Left ventricle myocardium inferior (tissue), 1 donor: ENCODE measurements at regions not wholly inside any gene's neighbourhood (a gene's known extent, or its start where the extent isn't known, plus 50 kb on each side); places are given as distances from the start of the nearest gene placed in this dataset.

Source experiments
- DNase-seq: peaks from one replicate; pipeline ENCODE4 v3.0.0-alpha.2; 2020
- H3K27ac ChIP-seq: fragments of 200-600 bp; replicated peaks from 2 replicates; pipeline ENCODE4 v1.8.0; 2021
- H3K27me3 ChIP-seq: fragments of 200-600 bp; 2 replicates; pipeline ENCODE4 v1.8.0; 2021; ENCODE audit warnings: low read depth
- H3K36me3 ChIP-seq: fragments of 200-600 bp; 2 replicates; pipeline ENCODE4 v1.8.0; 2021
- H3K4me1 ChIP-seq: fragments of 200-600 bp; 2 replicates; pipeline ENCODE4 v1.8.0; 2021
- H3K4me3 ChIP-seq: fragments of 200-600 bp; 2 replicates; pipeline ENCODE4 v1.8.0; 2021; ENCODE audit warnings: mild to moderate bottlenecking, moderate library complexity
- H3K9me3 ChIP-seq: fragments of 200-600 bp; replicated peaks from 2 replicates; pipeline ENCODE4 v1.8.0; 2021
- CTCF ChIP-seq: fragments of 200-600 bp; IDR thresholded peaks from 2 replicates; pipeline ENCODE4 v1.8.0; 2021; ENCODE audit warnings: antibody characterized with exemption, mild to moderate bottlenecking, borderline replicate concordance
- intact Hi-C: fragments of 100-400 bp; cut with micrococcal nuclease; formaldehyde crosslinking; loops from one replicate; pipeline ENCODE4 v1.11.0; 2022
- donor health status: DM: no; HTN: yes; CAD: no; lungs with severe emphysema.

DNA sequence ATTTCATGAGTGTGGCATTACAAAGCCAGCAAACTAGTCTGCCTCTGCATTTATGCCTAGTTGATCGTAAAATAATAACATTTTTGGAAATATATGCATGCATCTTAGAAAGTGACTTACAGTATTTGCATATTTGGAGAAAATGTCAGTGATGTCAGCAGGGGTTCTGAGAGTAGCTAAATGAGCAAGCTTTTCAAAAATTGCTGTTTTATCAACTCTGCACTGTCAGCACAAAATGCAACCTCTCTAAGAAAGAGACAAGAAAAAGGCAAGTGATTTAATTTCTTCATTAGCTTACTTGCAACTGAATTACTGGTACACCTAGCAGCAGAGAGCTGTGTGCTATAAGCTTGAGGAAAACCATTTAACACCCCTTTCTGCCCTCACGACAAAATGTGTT, 632.5 kb upstream of the MMS22L start:
- no peak overlapping the region for H3K27ac ChIP-seq
- no peaks in the 10 kb centered on the region for H3K27me3 ChIP-seq
- no peak for TF ChIP-seq CTCF
- no peaks in the 10 kb centered on the region for H3K9me3 ChIP-seq
- no peaks in the 10 kb centered on the region for H3K4me1 ChIP-seq
- no peaks in the 10 kb centered on the region for H3K36me3 ChIP-seq
- intact Hi-C loops, result no loop called here
- no peak overlapping the region for H3K4me3 ChIP-seq
- no peak for DNase-seq

DNA sequence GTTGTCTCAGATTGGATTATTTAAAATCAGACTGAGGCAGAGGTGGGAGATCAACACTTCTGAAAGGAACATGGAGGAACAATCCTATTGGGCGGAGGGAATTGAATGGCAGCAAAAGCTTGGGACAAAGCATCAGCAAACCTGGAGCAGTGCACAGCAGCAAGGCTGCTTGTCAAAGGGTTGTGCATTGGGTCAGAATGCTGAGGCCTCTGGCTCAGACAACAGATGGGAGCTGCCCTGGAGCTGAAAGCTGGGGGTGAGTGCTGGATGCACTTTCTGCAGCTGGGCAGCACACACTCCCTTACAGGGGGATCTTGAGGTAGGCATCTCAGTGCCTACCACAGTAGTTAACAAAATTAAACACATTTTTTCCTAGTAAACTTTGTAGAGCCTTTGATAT, 634.4 kb upstream of the MMS22L start:
- Histone ChIP-seq H3K4me1 (no peaks in the 10 kb centered on the region), H3K27me3 (no peaks in the 10 kb centered on the region), H3K4me3 (no peak overlapping the region), H3K27ac (no peak overlapping the region), H3K9me3 (no peaks in the 10 kb centered on the region), H3K36me3 (no peaks in the 10 kb centered on the region)
- intact Hi-C loops, result no loop called here
- no peak for DNase-seq
- TF ChIP-seq CTCF, result no peak

GRCh38 chr6:97919046-97919445, 636.0 kb upstream of the MMS22L start:
- no peaks in the 10 kb centered on the region for H3K4me1 ChIP-seq
- intact Hi-C loops, result no loop called here
- no peak overlapping the region for H3K27ac ChIP-seq
- no peaks in the 10 kb centered on the region for H3K9me3 ChIP-seq
- no peak for DNase-seq
- H3K4me3 ChIP-seq, result no peak overlapping the region
- H3K36me3 ChIP-seq, result no peaks in the 10 kb centered on the region
- TF ChIP-seq CTCF, result no peak
- H3K27me3 ChIP-seq, result no peaks in the 10 kb centered on the region

DNA sequence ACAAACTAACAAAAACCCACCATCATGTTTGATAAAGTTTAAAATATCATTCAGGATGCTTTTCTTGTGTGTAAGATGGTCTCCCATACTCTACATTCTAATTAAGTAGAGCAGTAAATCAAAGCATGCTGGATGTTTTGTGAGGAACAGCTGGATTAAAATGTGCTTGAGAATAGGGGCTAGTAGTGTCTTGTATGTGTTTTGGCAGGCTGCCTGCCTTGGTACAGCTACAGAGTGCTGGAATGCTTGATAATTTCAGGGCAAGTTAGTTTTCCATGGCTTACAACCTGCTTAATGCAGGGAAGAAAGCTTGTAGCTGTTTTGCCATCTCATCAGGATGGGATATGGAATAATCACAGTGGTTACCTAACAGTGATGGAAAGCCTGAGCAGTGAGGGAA, 636.6 kb upstream of the MMS22L start:
- Histone ChIP-seq H3K27me3 (no peaks in the 10 kb centered on the region), H3K4me1 (no peaks in the 10 kb centered on the region), H3K9me3 (no peaks in the 10 kb centered on the region), H3K4me3 (no peak overlapping the region), H3K36me3 (no peaks in the 10 kb centered on the region), H3K27ac (no peak overlapping the region)
- no peak for TF ChIP-seq CTCF
- intact Hi-C loops, result no loop called here
- DNase-seq, result no peak

GRCh38 chr6:97923249-97923648, 640.2 kb upstream of the MMS22L start:
- H3K36me3 ChIP-seq, result no peaks in the 10 kb centered on the region
- H3K4me3 ChIP-seq, result no peak overlapping the region
- H3K4me1 ChIP-seq, result no peaks in the 10 kb centered on the region
- H3K9me3 ChIP-seq, result no peaks in the 10 kb centered on the region
- no peak for DNase-seq
- intact Hi-C loops, result no loop called here
- TF ChIP-seq CTCF, result no peak
- no peak overlapping the region for H3K27ac ChIP-seq
- H3K27me3 ChIP-seq, result no peaks in the 10 kb centered on the region

DNA sequence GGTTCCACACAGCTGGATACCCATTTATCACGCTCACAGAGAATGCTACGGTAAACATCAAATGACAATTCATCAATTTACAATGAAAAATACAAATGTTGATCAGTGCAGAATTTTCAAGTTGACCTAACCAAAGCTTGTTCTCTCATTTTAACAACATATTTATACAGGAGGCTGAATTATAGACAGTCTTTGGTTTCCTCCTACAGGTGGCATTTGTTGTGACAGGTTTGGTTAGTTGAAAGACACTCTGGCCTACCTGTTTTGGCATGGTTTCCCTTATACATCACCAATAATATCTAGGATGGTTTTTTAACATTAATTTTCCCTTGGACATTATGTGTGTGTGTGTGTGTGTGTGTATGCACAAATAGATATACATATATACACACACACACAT, 642.5 kb upstream of the MMS22L start:
- intact Hi-C loops, result no loop called here
- H3K27ac ChIP-seq, result no peak overlapping the region

More for the DNA sequence above, 642.5 kb upstream of the MMS22L start:
- no peaks in the 10 kb centered on the region for H3K4me1 ChIP-seq
- DNase-seq, result no peak
- no peaks in the 10 kb centered on the region for H3K27me3 ChIP-seq
- no peaks in the 10 kb centered on the region for H3K9me3 ChIP-seq
- no peaks in the 10 kb centered on the region for H3K36me3 ChIP-seq
- H3K4me3 ChIP-seq, result no peak overlapping the region
- TF ChIP-seq CTCF, result no peak
